Suppressor macrophage treated with lipopolysaccharide for 4 hours (primary cell): ENCODE measurements at regions not wholly inside any gene's neighbourhood (a gene's known extent, or its start where the extent isn't known, plus 50 kb on each side); places are given as distances from the start of the nearest gene placed in this dataset.

Experiments used
- DNase-seq: peaks from one replicate; pipeline ENCODE4 v3.0.0-alpha.2; 2020

DNA sequence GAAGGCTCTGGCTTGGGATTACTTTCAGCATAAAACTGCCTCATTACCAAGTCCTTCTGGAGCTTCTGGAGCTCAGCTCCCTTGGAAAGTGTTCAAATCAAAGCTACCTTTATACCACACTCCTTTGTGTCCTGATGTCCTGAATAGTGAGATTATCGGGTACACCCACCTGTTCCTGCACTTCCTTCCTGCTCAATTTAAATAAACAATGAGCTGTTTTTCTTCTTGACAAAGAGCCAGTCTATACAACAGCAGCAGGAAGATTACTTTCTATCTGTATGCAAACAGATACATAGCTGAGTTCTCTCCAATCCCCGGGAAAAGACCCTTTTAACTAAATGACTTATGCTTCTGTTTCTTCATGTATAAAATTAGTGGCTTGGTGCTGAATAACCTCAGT lies 258.0 kb upstream of the FMN2 start:
- DNase-seq: no peak

DNA sequence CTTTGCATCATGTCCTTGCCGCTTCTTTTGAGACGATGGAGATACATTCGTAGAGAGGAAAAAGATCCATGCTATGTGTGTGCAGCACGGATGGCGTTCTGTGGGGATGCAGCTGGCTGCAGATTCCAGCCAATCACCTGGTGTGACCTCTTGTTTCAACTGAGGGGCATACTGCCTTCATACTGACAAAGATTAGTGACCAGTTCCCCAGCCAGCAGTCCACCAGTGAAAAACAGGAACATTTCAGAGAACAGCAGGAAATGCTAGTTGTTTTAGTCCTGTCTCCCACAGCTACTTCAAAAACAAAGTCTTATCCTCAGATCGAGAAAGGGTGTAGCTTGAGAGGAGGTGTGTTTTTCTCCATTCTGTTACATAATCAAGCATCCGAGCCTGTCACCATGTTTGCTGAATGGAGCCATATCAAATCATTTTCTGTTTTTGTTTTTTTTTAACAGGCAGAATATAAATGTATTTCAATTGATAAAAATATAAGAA lies 255.7 kb upstream of the FMN2 start:
- no peak for DNase-seq

DNA sequence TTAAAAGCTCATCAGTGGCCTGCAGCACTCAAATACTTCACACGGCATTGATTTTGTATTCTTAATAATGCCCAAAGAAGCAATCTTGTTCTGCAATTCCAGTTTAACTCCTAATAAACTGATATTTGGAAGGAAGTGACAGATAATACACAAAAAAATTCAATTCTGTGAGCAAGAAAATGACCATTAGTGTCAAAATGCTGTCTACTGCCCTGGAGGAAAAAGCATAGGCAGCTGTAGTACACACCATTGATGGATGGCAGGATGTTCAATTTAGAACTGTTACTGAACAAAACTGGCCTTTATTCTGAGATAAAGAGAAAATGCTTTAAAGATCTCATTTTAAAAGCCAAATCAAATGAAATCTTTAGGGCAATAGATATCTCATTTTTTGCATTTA lies 251.3 kb upstream of the FMN2 start:
- no peak for DNase-seq

DNA sequence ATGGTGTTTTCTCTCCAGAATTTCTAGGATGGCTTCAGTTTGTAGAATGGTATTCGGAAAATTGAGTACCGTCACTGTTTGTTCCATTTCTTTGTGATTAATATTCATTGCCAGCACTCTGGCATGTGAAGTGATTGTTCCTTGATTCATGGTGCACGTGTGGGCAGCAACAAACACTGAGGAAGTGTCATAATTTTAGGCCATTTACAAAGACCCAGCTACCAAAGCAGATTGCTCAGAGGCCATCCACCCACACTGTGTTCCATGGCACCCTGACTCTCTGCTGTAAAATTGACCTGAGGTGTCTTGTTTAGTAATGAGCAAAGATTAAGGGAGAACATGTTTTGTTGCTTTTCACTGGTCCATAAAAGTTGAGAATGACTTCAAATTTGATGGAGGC lies 250.9 kb upstream of the FMN2 start:
- DNase-seq: peak; percentile 69

DNA sequence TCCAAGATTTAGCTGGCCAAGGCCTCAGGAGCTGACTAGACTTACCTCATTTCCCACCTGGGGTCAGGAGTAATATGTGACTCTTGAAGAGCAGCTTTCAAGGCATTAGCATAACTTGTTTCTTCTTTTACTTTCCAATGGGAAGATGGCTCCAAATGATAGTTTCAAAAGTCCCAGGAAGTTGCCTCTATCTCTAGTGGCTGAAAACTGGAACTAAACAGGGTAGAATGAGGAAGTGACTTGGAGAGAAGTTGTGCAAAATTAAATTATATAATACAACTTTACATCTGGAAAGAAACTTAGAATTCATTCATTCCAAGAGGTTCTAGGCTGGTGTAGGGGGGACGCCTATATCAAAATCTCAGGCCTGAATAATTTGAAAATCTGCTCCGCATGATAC lies 250.1 kb upstream of the FMN2 start:
- DNase-seq: peak; percentile 78

DNA sequence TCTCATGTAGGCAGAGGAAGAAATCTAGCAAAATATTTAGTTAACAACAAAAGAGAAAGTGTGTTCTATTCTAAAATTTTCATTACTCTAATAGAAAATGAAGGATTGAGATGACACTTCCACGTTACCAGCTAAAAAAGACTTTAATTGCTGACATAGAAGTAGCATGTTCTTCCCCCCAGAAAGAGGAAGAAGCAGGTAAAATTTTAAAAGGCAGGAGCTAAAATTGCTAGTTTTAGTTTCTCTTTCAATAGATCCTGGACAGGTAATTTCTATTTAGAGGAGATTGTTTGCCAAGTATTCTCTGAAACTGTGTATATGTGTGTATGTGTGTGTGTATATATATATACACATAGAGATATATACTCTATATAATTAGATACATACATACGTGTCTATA lies 248.1 kb upstream of the FMN2 start:
- DNase-seq: no peak

DNA sequence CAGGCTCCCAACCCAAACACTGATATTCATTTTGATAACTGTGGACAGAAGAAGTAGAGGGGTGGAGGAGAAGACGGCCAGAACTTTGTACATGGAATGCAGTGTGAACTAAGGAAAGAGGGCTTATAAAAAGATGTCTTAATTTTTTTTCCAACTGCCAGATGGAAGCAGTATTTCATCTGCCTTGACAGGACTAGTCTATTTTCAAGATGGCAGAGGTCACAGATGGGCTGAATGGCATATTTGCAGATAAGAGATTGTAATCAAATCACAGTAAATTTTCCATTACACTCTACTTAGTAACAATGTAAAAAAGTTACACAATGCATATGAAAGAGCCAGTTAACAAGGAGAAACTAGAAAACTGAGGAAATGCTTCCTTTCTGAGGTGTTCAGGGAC lies 246.8 kb upstream of the FMN2 start:
- no peak for DNase-seq

DNA sequence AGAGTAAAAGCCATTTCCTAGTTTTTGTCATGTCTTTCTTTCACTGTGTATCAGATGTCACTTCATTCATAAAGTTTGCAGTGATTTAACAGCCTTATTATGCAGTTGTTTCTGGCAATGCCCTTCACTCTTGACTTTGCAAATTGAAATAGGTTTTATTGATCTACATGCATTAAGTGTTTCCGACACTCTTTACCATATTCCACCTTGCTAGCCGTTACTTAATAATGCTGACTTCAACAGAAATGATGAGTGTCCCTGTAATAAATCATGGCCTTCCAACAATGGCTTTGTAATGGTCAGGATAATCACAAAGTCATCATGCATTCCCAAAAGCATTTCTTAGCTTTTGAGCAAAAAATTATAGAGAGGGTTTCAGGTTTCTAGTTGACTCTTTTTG lies 236.8 kb upstream of the FMN2 start:
- no peak for DNase-seq

DNA sequence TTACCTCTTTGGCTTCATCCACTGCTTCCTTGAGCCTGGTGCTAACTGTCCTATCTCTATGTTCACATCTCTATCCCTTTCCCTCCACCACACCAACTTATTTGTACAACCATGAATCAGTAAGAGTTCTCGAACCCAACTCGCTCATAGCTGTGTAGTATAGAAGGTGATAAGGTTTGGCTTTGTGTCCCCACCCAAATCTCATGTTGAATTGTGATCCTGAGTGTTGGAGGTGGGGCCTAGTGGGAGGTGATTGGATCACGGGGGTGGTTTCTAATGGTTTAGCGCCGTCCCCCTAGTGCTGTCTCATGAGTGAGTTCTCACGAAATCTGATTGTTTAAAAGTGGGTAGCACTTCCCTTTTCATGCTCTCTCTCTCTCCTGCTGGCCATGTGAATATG lies 235.6 kb upstream of the FMN2 start:
- no peak for DNase-seq

DNA sequence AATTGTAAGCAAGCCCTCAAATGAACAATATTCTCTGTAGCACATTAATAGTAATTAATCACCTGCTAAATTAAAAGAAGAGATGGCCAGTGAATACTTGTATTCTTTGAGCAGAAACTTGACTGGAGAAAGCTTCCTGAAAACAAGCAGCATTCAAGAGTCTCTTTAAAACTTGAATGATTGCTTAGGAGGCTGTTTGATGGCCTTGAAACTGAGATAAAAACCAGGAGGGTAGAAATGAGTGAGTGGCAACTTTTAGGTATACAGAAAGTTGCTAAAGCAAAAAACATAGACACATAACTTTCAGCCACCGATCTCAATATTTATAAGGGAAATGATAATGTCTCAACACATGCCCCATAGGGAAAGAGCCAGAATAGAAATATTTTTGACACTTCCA lies 234.8 kb upstream of the FMN2 start:
- no peak for DNase-seq

DNA sequence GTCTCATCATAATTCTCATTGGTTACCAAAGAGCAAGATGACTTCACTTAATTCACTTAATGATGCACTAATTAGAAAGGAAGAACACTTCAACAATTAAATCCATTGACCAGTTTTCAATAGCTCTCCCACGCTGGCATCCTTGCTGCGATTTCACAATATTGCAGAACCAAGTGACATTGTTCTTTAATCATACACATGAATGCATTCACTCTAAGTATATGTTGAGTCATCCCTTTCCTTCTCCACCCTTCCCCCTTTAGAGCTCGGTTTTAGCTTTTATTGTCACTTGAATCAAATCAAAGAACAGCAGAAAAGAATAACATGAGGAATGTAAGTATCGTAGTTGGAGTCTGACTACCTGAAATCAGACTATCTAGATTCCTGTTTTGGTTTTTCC lies 233.6 kb upstream of the FMN2 start:
- peak; percentile 78 for DNase-seq

DNA sequence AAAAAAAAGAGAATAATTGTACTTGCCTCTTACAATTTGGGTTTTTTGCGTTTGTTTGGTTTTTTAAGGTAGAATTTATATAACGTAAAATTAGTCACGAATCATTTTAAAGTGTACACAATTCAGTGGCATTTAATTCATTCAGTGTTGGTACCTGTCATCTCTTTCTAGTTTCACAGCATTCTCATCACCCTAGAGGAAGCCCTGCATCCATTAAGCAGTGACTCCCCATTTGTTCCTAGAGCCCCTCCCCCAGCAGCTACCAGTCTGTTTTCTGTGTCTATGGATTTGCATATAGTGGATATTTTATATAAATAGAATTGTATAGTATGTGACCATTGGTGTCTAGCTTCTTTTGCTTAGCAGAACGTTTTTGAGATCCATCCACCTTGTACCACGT lies 233.2 kb upstream of the FMN2 start:
- DNase-seq: no peak

DNA sequence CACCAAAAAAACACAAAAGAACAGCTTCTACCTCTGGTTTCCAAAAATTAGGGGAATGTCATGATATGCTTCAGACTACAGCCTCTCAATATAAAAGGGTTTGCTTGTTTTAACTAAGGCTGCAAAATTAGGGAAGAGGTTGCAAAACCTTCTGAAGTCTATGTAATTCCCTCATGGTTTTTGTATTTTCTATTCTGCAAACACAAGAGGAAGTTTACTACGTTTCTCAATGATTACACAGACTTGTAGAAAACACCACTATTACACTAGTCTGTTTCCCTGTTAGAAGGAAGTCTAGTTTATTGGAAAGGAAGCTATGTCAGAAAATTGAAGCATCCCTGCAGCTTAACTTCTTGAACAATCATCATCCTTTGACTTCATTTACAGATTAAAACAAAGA lies 229.7 kb upstream of the FMN2 start:
- DNase-seq: peak; percentile 78

DNA sequence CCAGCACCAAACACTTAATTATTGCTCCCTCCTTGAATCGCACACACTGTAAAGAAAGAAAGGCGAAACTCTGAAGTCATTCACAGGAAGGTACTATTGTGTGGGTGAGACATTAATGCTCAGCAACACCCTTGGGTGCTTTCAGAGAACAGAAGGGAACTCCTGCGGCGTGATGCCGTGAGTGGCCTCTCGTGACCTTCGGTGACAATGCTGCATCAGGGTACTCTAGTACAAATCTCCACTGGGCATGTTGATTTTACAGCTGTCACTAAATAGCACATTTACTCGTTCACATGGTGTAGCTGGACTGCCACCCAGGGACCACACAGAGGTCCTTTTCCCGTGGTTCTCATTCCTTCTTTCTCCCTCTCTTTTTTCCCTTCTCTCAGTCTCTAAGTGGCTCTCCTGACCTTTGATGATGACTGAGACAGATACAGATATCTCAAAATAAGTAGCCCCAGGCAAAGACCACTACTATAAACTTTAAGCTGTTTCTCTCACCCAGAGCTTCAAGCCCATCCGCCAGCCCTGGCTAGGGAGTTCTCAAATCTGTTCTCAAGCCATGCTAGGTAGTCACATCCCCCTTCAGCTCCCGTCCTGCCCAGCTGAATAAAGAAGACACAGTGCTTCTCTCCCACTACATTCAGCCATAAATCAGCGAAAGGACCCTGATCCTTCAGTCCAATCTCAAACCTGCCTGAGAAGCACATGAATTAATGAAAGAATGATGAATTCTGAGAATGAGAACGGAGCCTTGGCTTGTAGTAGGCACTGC lies 223.4 kb upstream of the FMN2 start:
- no peak for DNase-seq

DNA sequence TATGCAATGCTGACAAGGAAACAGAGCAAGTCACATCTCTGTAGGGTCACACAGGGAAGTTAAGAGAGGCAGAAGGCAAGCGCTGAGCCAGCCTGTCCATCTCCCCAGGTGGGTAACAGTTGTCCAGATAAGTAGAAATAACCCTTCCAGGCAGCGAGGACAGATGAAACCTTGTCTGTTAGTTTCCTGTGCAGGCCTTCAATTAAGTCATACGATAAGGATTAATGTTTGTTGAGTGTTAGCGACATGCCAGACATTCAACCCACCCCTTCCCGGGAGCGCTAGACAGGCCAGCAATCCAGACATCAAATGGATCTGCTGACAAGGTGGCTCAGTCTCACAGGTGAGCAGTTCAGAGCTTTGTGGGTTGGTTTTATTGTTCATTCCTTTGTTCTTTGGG lies 221.5 kb upstream of the FMN2 start:
- DNase-seq: no peak

DNA sequence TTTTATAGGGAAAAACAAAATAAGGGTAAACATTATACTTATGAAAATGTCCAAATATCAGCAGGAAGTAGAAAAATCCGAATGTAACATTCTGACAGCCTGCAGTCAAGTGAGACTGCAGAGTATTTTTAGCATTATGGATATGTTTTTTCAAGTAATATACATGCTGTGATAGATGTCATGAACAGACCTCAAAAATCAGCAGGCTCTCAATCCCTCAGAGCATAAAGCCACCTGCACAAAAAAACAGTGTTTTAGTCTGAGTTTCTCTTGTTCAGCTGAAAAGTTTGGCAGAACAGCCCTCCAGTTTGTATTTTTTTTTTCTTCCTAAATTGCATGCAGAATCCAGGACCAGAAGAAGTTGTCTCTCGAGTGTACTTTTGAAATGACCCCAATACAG lies 219.1 kb upstream of the FMN2 start:
- DNase-seq: no peak

DNA sequence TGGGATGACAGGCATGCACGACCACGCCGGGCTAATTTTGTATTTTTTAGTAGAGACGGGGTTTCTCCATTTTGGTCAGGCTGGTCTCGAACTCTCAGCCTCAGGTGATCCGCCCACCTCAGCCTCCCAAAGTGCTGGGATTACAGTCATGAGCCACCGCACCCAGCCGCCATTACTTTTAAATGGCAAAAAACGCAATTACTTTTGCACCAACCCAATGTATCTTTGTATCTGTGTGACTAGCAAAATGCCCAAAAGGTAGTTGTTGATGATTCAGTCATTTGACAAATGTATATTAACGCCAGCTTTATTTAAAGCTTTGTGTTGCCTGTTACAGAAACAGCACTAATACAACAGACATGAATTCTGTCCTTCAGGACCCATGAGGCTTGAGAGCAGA lies 216.9 kb upstream of the FMN2 start:
- no peak for DNase-seq

DNA sequence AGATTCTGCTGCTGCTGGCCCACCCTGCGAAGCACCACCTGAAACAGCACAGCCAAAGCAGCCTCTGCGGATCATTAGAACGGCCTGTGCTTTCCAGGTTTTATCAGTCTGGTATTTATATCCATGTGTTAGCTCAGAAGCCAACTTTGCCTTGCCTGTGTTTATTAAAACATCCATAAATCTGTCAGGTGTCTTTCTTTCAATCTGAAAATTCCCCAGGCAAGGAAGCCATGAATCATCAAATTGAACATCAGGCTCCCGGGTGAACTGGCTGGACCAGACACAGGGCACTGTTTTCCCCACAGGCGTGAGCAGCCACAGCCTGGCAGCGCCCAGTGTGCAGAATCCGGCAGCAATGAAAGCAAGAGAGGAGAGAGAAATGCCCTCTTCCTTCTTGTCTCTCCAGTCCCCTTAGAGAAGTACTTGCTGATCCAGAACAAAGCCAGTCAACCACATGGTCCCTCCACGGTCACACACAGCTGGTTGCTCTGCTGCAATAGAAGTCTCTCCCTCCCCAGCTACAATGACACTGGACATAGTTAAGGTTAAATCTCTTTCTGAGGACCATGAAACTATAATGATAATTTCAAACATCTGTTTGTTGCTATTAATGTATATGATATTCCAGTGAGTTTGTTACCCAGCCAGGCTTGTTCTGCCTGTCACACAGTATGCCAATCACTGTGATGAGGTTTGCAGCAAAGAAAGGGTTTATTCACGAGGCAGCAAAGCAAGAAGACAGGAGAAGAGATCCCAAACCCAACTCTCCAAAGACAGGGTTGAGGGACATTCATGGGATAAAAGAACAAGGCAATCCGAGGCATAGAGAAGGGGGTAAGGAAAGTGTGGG lies 212.1 kb upstream of the FMN2 start:
- DNase-seq: no peak

DNA sequence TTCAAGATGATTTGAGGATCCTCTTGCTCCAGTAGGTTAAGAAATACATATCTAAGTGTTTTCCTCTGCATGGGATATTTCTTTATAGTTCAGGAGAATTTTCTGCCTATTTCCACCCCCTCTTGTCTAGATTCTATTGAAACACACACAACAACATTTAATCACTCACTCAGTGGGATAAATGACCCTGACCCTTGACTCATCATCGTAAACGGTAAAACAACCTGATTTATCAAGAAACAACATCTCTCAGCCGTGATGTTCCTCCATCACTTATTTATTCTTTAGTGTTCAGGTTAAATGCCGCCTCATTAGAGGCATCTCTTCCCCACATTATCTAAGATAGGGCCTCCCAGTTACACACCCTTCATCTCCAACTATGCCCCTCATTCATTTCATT lies 208.7 kb upstream of the FMN2 start:
- no peak for DNase-seq

DNA sequence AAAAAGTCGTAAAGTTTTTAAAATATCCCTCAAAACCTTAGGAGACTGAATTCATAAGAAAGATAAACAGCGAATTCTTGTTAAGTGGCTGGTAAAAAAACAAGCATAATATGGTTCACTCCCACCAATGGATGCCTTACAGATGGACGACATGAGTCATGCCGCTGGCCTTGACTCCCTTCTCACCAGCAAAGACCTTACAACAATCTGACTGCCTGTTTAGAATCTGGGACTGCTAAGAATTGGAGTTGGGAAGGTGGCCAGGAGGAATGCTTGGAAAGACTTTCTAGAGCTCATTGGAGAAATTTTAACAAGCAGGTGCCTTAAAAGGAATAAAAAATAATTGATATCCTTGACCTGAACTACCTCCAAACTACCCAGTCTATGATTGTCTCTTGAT lies 206.9 kb upstream of the FMN2 start:
- DNase-seq: no peak

DNA sequence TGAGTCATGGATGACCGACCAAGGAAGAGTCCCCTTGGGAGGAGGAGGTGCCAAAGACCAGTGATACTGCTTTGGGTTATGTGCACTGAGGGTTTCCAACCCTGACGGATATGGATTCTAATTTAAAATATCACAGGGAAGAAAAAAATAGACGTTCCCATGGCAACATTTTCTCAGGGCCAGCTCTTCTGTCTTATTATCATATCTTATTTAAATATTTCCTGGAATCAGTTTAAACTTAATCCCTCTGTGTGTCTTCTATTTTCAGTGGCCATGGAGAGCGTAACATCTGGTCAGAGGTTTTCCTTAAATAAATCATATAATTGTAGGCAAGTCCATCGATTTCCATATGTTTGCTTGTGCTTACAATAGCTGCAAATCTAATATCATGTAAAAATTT lies 205.4 kb upstream of the FMN2 start:
- no peak for DNase-seq

DNA sequence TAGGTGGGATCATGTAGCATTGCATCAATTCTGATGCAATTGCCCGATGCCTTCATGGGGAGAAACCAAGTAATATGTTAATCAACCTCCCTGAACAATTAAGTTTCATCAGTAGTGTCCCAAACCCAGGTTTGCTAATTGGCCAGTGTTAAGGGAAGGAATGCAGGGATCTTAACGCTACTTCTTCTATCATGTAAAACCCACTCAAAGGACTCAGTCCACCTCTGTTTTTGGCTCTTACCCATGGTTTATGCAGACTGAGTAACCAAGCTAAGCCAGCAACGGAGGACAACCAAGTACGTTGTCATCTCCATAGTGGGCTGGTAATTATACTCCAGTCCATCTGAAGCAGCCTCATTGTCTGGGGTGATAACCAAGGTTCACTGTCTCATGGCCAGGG lies 203.0 kb upstream of the FMN2 start:
- DNase-seq: no peak

DNA sequence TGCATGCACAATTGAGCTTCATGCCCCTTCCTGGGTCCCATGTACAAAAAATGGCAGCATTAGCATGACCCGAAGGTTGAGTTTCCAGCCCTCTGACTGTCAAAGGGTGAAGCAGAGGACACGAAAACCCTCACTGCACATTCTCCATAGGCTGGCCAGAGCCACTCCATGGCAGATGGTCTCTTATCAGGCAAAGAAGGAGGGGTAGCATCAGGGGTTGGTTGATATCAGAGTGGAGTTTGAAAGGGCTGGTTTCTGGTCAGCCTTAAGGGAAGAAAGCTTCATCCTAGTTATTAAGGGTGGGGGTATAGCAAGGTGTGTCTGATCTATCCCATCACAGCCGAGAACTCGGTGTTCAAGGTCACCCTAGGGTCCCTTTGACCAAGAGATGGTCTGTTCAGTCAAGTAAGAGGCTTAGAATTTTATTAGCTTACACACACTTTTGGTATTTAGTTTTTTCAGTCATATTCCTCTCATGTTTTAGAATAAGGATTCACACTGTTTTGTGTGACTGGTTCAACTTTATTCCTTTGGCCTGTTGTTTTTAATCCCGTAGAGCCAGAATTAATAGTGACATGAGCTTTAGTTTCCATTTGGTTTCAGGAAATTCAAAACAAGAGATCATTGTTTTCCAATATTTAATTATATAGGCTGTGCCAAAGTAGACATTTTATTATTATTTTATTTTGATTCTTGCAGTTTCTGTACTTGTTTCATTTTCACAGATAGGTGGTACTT lies 199.9 kb upstream of the FMN2 start:
- no peak for DNase-seq

DNA sequence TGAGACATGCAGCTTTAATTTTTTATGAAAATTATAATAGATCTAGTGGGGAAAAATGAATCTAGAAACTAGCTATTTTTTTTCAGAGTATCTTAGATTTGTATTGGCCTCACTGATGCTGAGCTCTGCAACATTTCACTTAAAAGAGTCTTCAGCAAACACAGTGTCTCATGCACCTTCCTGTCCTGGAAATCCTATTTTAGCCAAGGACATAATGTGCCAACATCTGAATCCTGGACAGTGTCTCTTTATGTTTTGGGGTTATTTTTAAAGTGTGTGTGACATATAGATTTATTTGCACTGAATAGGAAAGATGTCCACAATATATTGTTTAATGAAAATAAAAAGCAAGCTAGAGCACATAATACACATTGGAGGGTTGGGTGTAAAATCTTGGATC lies 199.1 kb upstream of the FMN2 start:
- DNase-seq: no peak
